GM21717 (cell line): ENCODE measurements at regions not wholly inside any gene's neighbourhood (a gene's known extent, or its start where the extent isn't known, plus 50 kb on each side); places are given as distances from the start of the nearest gene placed in this dataset.
A peak's percentile ranks its signal among the peaks of the same experiment; 100 is the strongest.

Source experiments
- ATAC-seq: cut with Tn5 transposase; IDR thresholded peaks from one replicate; pipeline ENCODE4 v1.9.1; 2021; ENCODE audit warnings: mild to moderate bottlenecking, moderate library complexity; ENCODE audit not compliant: unreplicated experiment

DNA sequence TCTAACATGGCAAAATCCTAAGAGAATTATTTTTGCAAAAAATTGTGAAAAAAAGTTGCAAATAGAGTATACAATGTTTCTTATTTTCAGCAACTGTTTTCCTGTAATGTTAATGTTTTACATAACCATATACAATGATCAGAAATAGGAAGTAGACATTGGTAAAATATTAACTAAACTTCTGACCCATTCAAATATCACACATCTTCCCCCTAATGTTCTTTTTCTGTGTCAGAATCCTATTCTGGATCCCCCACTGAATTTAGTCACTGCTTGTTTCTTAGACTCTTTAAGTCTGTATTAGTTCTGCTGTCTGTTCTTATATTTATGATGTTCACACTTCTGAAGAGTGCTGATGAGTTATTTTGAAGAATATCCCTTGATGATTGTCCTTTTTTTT lies 62.0 kb downstream of the HFE start:
- no peak for ATAC-seq

- ATAC-seq = no peak
These were observed 65.2 kb downstream of the HFE start for GRCh38 chr6:26152226-26153101.

- ATAC-seq = no peak
These were observed 68.1 kb downstream of the HFE start for GRCh38 chr6:26155061-26155930.

GRCh38 chr6:26156105-26156849 lies 69.0 kb downstream of the HFE start:
- peak; percentile 42 for ATAC-seq

DNA sequence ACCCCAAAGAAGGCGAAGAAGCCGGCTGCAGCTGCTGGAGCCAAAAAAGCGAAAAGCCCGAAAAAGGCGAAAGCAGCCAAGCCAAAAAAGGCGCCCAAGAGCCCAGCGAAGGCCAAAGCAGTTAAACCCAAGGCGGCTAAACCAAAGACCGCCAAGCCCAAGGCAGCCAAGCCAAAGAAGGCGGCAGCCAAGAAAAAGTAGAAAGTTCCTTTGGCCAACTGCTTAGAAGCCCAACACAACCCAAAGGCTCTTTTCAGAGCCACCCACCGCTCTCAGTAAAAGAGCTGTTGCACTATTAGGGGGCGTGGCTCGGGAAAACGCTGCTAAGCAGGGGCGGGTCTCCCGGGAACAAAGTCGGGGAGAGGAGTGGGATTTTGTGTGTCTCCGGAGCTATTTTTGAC lies 69.6 kb downstream of the HFE start:
- ATAC-seq = peak; percentile 11

GRCh38 chr6:26157251-26158075 lies 70.2 kb downstream of the HFE start:
- peak; percentile 60 for ATAC-seq

DNA sequence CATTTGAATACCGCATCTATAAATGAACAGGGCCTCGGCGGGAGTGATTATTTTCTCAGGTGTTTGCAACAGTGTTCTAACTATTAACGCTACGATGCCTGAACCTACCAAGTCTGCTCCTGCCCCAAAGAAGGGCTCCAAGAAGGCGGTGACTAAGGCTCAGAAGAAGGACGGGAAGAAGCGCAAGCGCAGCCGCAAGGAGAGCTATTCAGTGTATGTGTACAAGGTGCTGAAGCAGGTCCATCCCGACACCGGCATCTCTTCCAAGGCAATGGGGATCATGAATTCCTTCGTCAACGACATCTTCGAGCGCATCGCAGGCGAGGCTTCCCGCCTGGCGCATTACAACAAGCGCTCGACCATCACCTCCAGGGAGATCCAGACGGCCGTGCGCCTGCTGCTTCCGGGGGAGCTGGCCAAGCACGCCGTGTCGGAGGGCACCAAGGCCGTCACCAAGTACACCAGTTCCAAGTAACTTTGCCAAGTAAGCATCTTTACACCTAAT lies 70.9 kb downstream of the HFE start:
- ATAC-seq = peak; percentile 48

GRCh38 chr6:26158581-26159356 lies 71.5 kb downstream of the HFE start:
- no peak for ATAC-seq

DNA sequence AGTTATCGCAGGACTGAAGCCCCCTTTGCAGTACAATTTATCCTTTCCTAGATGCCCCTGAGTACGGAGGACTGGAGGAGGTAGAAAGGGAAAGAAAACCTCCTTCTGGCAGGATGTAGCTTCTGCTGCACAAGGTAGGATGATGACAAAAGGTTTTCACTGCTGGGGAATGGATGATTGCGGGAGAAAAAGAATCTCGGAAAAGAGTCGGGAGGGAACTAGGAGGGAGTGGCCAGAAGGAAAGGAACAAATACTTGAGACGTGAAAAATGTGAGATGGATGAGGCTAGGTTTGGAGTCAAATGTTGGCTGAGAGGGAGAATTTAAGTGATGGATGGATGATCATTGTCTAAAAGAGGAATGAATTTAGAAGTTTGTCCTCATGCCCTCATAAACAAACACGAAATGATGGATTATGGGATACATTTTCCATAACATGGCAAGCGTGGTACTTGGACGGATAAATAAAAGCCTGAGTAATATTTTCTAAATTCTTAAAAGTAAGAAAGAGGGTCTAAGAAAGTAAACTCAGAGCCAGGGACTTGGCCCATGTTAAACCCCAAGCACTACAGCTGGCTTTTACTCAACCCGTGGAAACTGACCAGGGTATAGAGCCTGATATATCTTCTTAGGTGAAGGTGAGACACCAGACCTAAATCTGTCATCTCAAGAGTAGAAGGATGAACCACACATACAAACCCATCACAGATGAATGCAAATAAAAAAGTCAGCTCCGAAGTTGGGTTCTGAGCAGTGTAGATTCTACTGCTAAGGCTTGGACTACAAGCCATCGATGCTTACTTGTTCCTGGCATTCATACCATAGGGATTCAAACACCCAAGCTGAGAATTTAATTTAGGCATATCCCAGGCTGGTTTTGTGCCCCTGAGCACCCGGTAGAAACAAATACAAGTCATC lies 72.4 kb downstream of the HFE start:
- no peak for ATAC-seq

- no peak for ATAC-seq
These were observed 74.1 kb downstream of the HFE start for GRCh38 chr6:26161322-26161721.

DNA sequence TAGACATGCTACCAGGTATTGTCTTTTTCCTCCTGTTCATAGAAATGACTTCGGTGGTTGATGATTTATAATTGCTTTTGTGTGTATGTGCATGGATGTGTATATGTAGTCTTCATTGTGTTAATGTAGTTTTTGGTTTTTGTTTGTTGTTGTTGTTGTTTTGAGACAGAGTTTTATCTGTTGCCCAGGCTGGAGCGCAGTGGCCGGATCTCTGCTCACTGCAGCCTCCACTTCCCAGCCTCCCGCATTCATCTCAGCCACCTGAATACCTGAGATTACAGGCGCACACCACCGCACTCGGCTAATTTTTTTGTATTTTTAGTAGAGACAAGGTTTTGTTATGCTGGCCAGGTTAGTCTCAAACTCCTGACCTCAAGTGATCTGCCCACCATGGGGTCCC lies 75.2 kb downstream of the HFE start:
- ATAC-seq = no peak

- ATAC-seq = no peak
These were observed 76.3 kb downstream of the HFE start for GRCh38 chr6:26163427-26164119.

GRCh38 chr6:26164120-26164505 lies 76.9 kb downstream of the HFE start:
- no peak for ATAC-seq

GRCh38 chr6:26165261-26165790 lies 78.1 kb downstream of the HFE start:
- no peak for ATAC-seq

- ATAC-seq = no peak
These were observed 83.0 kb downstream of the HFE start for GRCh38 chr6:26170181-26170580.

- peak; percentile 7 for ATAC-seq
These were observed 84.0 kb downstream of the HFE start for GRCh38 chr6:26170951-26171841.

- ATAC-seq = peak; percentile 15
These were observed 85.4 kb downstream of the HFE start for GRCh38 chr6:26172608-26172968.
